ENCODE measurements at regions not wholly inside any gene's neighbourhood (a gene's known extent, or its start where the extent isn't known, plus 50 kb on each side); places are given as distances from the start of the nearest gene placed in this dataset.

GRCh38 chr1:106223213-106223612, 833.3 kb upstream of the PRMT6 start:
- POLR2A ChIA-PET: no interaction called here
- intact Hi-C loops (cut with micrococcal nuclease; ENCODE audit: unreplicated experiment): no loop called here
- CTCF ChIA-PET: no interaction called here
- Mint-ChIP-seq H3K27me3 (ENCODE audit: insufficient read depth, unreplicated experiment) (no peaks in the 10 kb centered on the region), H3K27ac (ENCODE audit: unreplicated experiment) (no peak overlapping the region), H3K4me1 (ENCODE audit: low read depth, unreplicated experiment) (peaks cover 7% of the 10 kb centered on the region), H3K9me3 (ENCODE audit: unreplicated experiment) (no peaks in the 10 kb centered on the region), H3K36me3 (ENCODE audit: insufficient read depth, unreplicated experiment) (no peaks in the 10 kb centered on the region), H3K4me3 (ENCODE audit: unreplicated experiment) (no peak overlapping the region)
- TF ChIP-seq CTCF (IDR thresholded peaks at IDR 0.05; ENCODE audit: insufficient read depth in 1 of 2, low read depth in 1 of 2, low read length in 1 of 2, severe bottlenecking in 1 of 2, unreplicated experiment in 1 of 2): no peak
- no peak for DNase-seq
- Histone ChIP-seq H3K36me3 (ENCODE audit: control insufficient read depth, insufficient read depth, low read length) (no peaks in the 10 kb centered on the region), H3K4me3 (ENCODE audit: low read depth, low read length) (no peak overlapping the region), H3K9me3 (no peaks in the 10 kb centered on the region), H3K4me1 (no peaks in the 10 kb centered on the region), H3K27me3 (replicated peaks; ENCODE audit: control insufficient read depth, insufficient read depth, low read length) (no peaks in the 10 kb centered on the region)
- no TSS peak for BruUV-seq (replicated peaks)

DNA sequence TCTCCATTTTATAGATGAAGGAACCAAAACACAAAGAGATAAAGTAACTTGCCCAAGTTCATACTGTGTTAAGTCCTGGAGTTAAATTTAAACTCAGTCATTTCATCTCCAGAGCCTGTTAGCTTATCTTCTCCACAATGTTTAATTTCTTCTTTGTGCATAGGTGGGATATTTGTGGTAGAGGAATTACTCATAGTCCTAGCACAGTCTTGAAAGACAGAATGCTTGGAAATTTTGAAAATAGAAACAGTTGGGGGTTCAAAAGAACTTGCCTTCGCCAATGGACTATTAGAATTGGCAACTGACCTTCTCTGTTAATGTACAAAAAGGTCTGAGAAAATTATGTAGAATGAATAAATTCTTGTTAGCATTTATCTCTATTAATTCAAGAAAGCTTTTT, 832.0 kb upstream of the PRMT6 start:
- no peak for DNase-seq
- Histone ChIP-seq H3K9me3 (no peaks in the 10 kb centered on the region), H3K4me3 (ENCODE audit: low read depth, low read length) (no peak overlapping the region), H3K27me3 (replicated peaks; ENCODE audit: control insufficient read depth, insufficient read depth, low read length) (no peaks in the 10 kb centered on the region), H3K4me1 (no peaks in the 10 kb centered on the region), H3K36me3 (ENCODE audit: control insufficient read depth, insufficient read depth, low read length) (no peaks in the 10 kb centered on the region)
- ChIA-PET POLR2A (no interaction called here), CTCF (no interaction called here)
- no peak overlapping the region for H3K4me3 Mint-ChIP-seq (ENCODE audit: unreplicated experiment)
- H3K9me3 Mint-ChIP-seq (ENCODE audit: unreplicated experiment): no peaks in the 10 kb centered on the region
- intact Hi-C loops (cut with micrococcal nuclease; ENCODE audit: unreplicated experiment): no loop called here
- H3K36me3 Mint-ChIP-seq (ENCODE audit: insufficient read depth, unreplicated experiment): no peaks in the 10 kb centered on the region
- BruUV-seq (replicated peaks): no TSS peak
- no peak for TF ChIP-seq CTCF (IDR thresholded peaks at IDR 0.05; ENCODE audit: insufficient read depth in 1 of 2, low read depth in 1 of 2, low read length in 1 of 2, severe bottlenecking in 1 of 2, unreplicated experiment in 1 of 2)
- H3K4me1 Mint-ChIP-seq (ENCODE audit: low read depth, unreplicated experiment): peaks cover 7% of the 10 kb centered on the region
- H3K27ac Mint-ChIP-seq (ENCODE audit: unreplicated experiment): no peak overlapping the region
- no peaks in the 10 kb centered on the region for H3K27me3 Mint-ChIP-seq (ENCODE audit: insufficient read depth, unreplicated experiment)

DNA sequence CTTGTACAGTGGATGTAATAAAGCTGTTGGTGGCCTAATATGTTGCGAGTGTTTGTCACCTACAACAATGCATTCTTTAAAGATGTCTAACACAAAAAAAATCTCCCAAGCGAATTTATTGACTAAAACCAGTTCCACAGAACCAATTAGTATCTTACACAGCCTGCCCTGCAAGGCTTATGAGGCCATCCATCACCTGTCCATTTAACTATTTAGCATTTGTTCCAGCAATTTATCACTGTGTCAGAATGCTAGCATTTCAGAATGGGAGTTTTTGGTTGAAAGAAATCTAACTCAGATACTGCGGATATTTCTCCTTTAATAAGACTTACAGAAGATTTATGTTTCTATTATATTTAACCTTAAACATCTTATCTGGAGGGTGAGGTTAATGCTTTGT, 831.1 kb upstream of the PRMT6 start:
- Histone ChIP-seq H3K4me3 (ENCODE audit: low read depth, low read length) (no peak overlapping the region), H3K4me1 (no peaks in the 10 kb centered on the region), H3K9me3 (no peaks in the 10 kb centered on the region), H3K36me3 (ENCODE audit: control insufficient read depth, insufficient read depth, low read length) (no peaks in the 10 kb centered on the region), H3K27me3 (replicated peaks; ENCODE audit: control insufficient read depth, insufficient read depth, low read length) (no peaks in the 10 kb centered on the region)
- no peak for TF ChIP-seq CTCF (IDR thresholded peaks at IDR 0.05; ENCODE audit: insufficient read depth in 1 of 2, low read depth in 1 of 2, low read length in 1 of 2, severe bottlenecking in 1 of 2, unreplicated experiment in 1 of 2)
- CTCF ChIA-PET: no interaction called here
- H3K27ac Mint-ChIP-seq (ENCODE audit: unreplicated experiment): no peak overlapping the region
- no peaks in the 10 kb centered on the region for H3K36me3 Mint-ChIP-seq (ENCODE audit: insufficient read depth, unreplicated experiment)
- H3K9me3 Mint-ChIP-seq (ENCODE audit: unreplicated experiment): no peaks in the 10 kb centered on the region
- intact Hi-C loops (cut with micrococcal nuclease; ENCODE audit: unreplicated experiment): no loop called here
- POLR2A ChIA-PET: no interaction called here
- no TSS peak for BruUV-seq (replicated peaks)
- peaks cover 7% of the 10 kb centered on the region for H3K4me1 Mint-ChIP-seq (ENCODE audit: low read depth, unreplicated experiment)
- DNase-seq: no peak
- H3K27me3 Mint-ChIP-seq (ENCODE audit: insufficient read depth, unreplicated experiment): no peaks in the 10 kb centered on the region
- H3K4me3 Mint-ChIP-seq (ENCODE audit: unreplicated experiment): no peak overlapping the region
